ENCODE measurements at regions not wholly inside any gene's neighbourhood (a gene's known extent, or its start where the extent isn't known, plus 50 kb on each side); places are given as distances from the start of the nearest gene placed in this dataset.

- TF ChIP-seq CTCF (IDR thresholded peaks at IDR 0.05; ENCODE audit: insufficient read depth, low read depth, low read length): no peak
- Histone ChIP-seq H3K4me3 (ENCODE audit: low read depth, low read length) (no peak overlapping the region), H3K36me3 (ENCODE audit: control insufficient read depth, insufficient read depth, low read length) (no peaks in the 10 kb centered on the region), H3K27me3 (ENCODE audit: control insufficient read depth, insufficient read depth, low read length) (no peaks in the 10 kb centered on the region)
- ChIA-PET CTCF (no interaction called here), POLR2A (no interaction called here)
- no peak for DNase-seq (ENCODE audit: low read depth)
Measured at GRCh38 chr13:68375004-68375403, 1144.9 kb upstream of the PCDH9 start.

- H3K27me3 ChIP-seq (ENCODE audit: control insufficient read depth, insufficient read depth, low read length): no peaks in the 10 kb centered on the region
- H3K4me3 ChIP-seq (ENCODE audit: low read depth, low read length): no peak overlapping the region
- POLR2A ChIA-PET: no interaction called here
- H3K36me3 ChIP-seq (ENCODE audit: control insufficient read depth, insufficient read depth, low read length): no peaks in the 10 kb centered on the region
- CTCF ChIA-PET: no interaction called here
- no peak for TF ChIP-seq CTCF (IDR thresholded peaks at IDR 0.05; ENCODE audit: insufficient read depth, low read depth, low read length)
- no peak for DNase-seq (ENCODE audit: low read depth)
Measured at GRCh38 chr13:68369739-68370138, 1139.6 kb upstream of the PCDH9 start.

- no peak overlapping the region for H3K4me3 ChIP-seq (ENCODE audit: low read depth, low read length)
- CTCF ChIA-PET: no interaction called here
- POLR2A ChIA-PET: no interaction called here
- no peaks in the 10 kb centered on the region for H3K36me3 ChIP-seq (ENCODE audit: control insufficient read depth, insufficient read depth, low read length)
- no peaks in the 10 kb centered on the region for H3K27me3 ChIP-seq (ENCODE audit: control insufficient read depth, insufficient read depth, low read length)
- TF ChIP-seq CTCF (IDR thresholded peaks at IDR 0.05; ENCODE audit: insufficient read depth, low read depth, low read length): no peak
- no peak for DNase-seq (ENCODE audit: low read depth)
Measured at GRCh38 chr13:68368922-68369321, 1138.8 kb upstream of the PCDH9 start.

- DNase-seq (ENCODE audit: low read depth): no peak
- TF ChIP-seq CTCF (IDR thresholded peaks at IDR 0.05; ENCODE audit: insufficient read depth, low read depth, low read length): no peak
- POLR2A ChIA-PET: no interaction called here
- H3K4me3 ChIP-seq (ENCODE audit: low read depth, low read length): no peak overlapping the region
- H3K27me3 ChIP-seq (ENCODE audit: control insufficient read depth, insufficient read depth, low read length): no peaks in the 10 kb centered on the region
- no peaks in the 10 kb centered on the region for H3K36me3 ChIP-seq (ENCODE audit: control insufficient read depth, insufficient read depth, low read length)
- CTCF ChIA-PET: no interaction called here
Measured at GRCh38 chr13:68359105-68359504, 1129.0 kb upstream of the PCDH9 start.

- DNase-seq (ENCODE audit: low read depth): no peak
- no peaks in the 10 kb centered on the region for H3K27me3 ChIP-seq (ENCODE audit: control insufficient read depth, insufficient read depth, low read length)
Measured at GRCh38 chr13:68358294-68358705, 1128.2 kb upstream of the PCDH9 start.

More at GRCh38 chr13:68358294-68358705, 1128.2 kb upstream of the PCDH9 start:
- TF ChIP-seq CTCF (IDR thresholded peaks at IDR 0.05; ENCODE audit: insufficient read depth, low read depth, low read length): no peak
- ChIA-PET POLR2A (no interaction called here), CTCF (no interaction called here)
- H3K36me3 ChIP-seq (ENCODE audit: control insufficient read depth, insufficient read depth, low read length): no peaks in the 10 kb centered on the region
- no peak overlapping the region for H3K4me3 ChIP-seq (ENCODE audit: low read depth, low read length)

Data from BJ (cell line).